22Rv1 (cell line): ENCODE measurements at regions not wholly inside any gene's neighbourhood (a gene's known extent, or its start where the extent isn't known, plus 50 kb on each side); places are given as distances from the start of the nearest gene placed in this dataset.

Experiments used
- CTCF ChIP-seq: fragments of 450-650 bp; IDR thresholded peaks from 2 replicates; pipeline ENCODE4 v1.5.1; 2017; ENCODE audit warnings: mild to moderate bottlenecking
- ZFX ChIP-seq: fragments of 450-650 bp; IDR thresholded peaks from 2 replicates; pipeline ENCODE4 v1.6.1; 2017; ENCODE audit warnings: antibody characterized with exemption, borderline replicate concordance

GRCh38 chr10:125230251-125230650, 69.9 kb upstream of the CTBP2 start:
- no peak for TF ChIP-seq CTCF
- no peak for TF ChIP-seq ZFX
